Fibroblast of mammary gland (primary cell): ENCODE measurements at regions not wholly inside any gene's neighbourhood (a gene's known extent, or its start where the extent isn't known, plus 50 kb on each side); places are given as distances from the start of the nearest gene placed in this dataset.
A peak's percentile ranks its signal among the peaks of the same experiment; 100 is the strongest.

Source experiments
- DNase-seq: peaks from one replicate; pipeline ENCODE4 v3.0.0-alpha.2; 2010; ENCODE audit warnings: low read depth
- H3K4me3 ChIP-seq: 2 replicates; pipeline ENCODE4 v1.5.1; 2011; ENCODE audit warnings: low read depth, mild to moderate bottlenecking, low read length, moderate library complexity; ENCODE audit not compliant: control insufficient read depth
- TF ChIP-seq, protein P1 (sequence below): conservative IDR thresholded peaks from 2 replicates; pipeline ENCODE4 v1.5.1; 2011; ENCODE audit warnings: low read depth, low read length, inconsistent platforms; ENCODE audit not compliant: control insufficient read depth, insufficient read depth

DNA sequence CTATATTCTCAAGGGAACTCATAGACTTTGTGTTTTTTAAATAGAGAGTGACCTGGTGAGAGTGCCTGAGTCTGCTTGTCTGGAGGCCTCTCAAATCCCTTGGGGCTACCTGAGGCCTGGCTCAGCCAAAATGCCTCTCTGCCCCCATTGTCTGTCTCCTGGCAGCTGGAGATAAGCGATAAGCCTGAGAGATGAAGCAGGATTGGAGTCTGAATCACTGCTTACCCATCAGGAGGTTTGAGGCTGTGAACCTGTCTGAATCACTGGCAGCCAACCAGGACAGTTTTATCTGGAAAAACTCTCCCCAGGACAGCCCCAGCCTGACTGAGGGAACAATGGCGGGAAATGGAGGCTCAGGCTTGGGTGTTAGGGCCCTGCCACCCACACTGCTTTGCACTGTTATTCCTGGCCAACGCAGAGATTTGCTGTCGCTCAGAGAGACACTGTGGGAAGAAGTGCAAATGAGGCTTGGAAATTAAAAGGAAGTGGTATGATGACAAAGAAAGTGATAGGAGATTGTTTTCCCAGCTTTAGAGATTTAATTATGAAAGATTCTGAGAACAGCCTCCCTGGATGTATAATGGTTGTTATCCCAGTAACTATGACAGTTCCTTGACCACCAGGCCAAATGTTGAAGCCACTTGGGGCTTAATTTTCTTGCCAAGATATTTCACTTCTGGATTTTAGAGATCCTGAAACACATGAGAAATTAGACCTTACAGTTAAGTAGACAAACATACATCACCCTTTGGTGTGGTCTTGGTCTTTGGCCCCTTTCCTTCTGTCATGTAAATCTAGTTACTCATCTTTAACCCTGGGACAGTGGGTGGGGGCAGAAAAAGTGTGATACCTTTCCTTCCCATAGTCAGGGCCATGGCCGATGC, 102.1 kb downstream of the RASSF10 start:
- TF ChIP-seq, protein P1, sequence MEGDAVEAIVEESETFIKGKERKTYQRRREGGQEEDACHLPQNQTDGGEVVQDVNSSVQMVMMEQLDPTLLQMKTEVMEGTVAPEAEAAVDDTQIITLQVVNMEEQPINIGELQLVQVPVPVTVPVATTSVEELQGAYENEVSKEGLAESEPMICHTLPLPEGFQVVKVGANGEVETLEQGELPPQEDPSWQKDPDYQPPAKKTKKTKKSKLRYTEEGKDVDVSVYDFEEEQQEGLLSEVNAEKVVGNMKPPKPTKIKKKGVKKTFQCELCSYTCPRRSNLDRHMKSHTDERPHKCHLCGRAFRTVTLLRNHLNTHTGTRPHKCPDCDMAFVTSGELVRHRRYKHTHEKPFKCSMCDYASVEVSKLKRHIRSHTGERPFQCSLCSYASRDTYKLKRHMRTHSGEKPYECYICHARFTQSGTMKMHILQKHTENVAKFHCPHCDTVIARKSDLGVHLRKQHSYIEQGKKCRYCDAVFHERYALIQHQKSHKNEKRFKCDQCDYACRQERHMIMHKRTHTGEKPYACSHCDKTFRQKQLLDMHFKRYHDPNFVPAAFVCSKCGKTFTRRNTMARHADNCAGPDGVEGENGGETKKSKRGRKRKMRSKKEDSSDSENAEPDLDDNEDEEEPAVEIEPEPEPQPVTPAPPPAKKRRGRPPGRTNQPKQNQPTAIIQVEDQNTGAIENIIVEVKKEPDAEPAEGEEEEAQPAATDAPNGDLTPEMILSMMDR = no peak
- no peak overlapping the region for H3K4me3 ChIP-seq
- DNase-seq = peak; percentile 32

DNA sequence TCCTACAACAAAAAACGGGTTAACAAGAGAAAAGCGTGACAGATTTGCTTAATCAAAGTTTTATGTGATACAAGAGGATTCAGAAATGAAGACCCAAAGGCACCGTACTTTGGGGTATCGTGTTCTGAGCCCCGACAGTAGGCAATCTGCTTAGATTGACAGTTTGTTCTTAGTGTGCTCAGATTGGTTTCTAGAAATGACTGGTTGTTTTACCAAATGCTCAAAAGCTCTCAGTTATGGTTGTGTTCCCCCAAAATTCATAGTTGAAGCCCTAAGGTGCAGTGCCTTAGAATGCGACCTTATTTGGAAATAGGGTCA, 102.7 kb downstream of the RASSF10 start:
- TF ChIP-seq, protein P1 = no peak
- DNase-seq = no peak

DNA sequence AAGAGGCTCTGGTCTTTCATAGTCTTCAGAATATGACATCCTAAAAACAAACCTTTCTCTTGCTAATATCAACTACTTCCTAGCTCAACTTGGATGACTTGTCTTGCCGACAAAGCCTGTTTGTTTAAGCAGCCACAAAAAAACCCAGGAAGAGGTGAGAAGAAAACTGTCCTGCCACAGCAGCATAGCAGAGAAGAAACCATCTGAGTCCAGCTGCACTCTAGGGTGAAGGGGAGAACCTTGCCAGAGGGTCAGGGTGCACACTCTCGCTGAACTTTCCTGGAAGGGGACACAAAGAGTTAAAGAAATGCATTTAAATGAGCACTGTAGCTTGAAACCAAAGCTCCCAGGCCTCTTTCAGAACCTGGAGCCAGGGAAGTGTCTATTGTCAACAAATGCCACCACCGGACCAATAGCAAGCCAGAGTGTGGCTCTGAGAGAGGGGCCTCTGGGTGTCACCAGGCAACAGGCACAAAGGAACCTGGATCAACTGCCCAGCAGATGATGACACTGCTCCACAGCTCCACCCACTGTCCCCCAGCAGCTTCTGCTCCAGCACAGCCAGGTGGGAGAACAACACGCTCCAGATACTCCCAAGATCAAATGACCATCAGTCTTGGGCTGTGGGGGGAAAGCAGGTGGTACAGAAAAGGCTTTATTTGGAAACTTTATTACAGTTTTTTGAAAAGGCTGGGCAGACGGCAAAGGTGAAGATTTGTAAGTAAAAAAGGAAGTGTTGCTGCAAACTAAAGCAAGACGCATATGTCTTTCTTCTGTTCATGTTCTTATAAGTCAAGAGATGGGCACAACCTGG, 105.7 kb downstream of the RASSF10 start:
- H3K4me3 ChIP-seq = no peak overlapping the region
- TF ChIP-seq, protein P1 = no peak
- DNase-seq = no peak

More for the DNA sequence above, 102.7 kb downstream of the RASSF10 start:
- H3K4me3 ChIP-seq = no peak overlapping the region

DNA sequence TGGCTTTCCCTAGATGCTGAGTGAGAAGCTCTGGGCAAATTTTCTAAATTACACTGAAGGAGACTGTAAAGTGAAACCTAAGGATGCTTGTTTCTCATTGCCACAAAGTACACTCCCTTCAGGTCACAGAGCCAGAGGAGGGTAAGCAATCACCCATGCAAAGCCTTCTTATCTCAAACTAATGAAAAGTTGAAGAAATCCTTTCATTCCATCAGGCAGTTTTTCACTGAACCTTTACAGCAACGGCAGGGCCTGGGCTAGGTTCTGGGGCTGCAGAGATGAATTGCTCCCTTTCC, 106.2 kb downstream of the RASSF10 start:
- H3K4me3 ChIP-seq = no peak overlapping the region
- TF ChIP-seq, protein P1 = no peak
- no peak for DNase-seq

DNA sequence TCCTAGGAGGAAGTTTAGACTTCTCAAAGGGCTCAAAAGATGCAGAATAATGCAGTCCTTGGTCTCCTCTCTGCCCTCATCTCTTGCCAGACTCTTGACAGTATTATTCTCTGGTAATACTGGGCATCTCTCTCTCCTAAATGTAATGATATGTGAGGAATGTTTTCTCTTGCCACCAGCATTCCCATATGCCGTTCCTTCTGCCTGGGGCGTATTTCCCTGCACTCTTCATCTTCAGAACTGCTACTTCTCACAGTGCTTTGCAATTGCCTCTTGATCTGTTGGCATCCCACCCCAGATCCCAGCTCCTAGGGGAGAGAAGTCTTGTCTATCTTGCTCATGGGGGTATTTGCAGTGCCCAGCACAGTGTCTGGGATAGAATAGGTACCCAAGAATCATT, 107.4 kb downstream of the RASSF10 start:
- H3K4me3 ChIP-seq = no peak overlapping the region
- TF ChIP-seq, protein P1 = no peak
- DNase-seq = no peak

DNA sequence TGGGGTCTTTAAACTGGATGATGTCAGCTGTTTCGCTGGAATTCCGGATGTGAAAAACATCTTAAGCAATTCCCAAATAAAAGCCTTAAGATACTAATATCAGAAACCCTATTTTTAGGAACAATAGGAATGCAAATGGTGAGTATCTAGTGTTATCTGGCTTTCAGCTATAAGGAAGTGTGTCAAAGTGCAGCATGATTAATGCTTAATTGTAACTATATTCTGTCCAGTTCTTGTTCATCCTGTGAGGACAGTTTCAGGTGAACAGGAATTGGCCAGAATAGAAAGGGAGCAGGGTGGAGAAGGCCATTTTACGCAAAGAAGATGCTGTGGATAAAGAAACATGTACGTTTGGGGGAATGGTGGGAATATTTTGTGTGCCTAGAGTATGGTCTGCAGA, 108.2 kb downstream of the RASSF10 start:
- TF ChIP-seq, protein P1 = no peak
- DNase-seq = no peak
- H3K4me3 ChIP-seq = no peak overlapping the region
